Stimulated activated CD4-positive, alpha-beta T cell treated with anti-CD3 and anti-CD28 coated beads, Interleukin-2, amount 100 ng/mL, for 48 hours (primary cell): ENCODE measurements at regions not wholly inside any gene's neighbourhood (a gene's known extent, or its start where the extent isn't known, plus 50 kb on each side); places are given as distances from the start of the nearest gene placed in this dataset.
"Not testable (repeated sequence)": the region's sequence is repeated elsewhere in the genome, so short reads cannot be mapped to it uniquely, and the experiment has no call there.

Source experiments
- DNase-seq, 2 donors: peaks; one replicate each; pipeline ENCODE4 v3.0.0-alpha.2; 2020

- DNase-seq: no peak
These were observed 834.0 kb downstream of the CDH11 start for GRCh38 chr16:64287655-64288528.

- no peak for DNase-seq
These were observed 839.7 kb downstream of the CDH11 start for GRCh38 chr16:64282181-64282580.

- DNase-seq: no peak
These were observed 841.5 kb downstream of the CDH11 start for GRCh38 chr16:64280317-64280716.

- no peak for DNase-seq
These were observed 843.7 kb downstream of the CDH11 start for GRCh38 chr16:64278196-64278595.

GRCh38 chr16:64276646-64277045, 845.2 kb downstream of the CDH11 start:
- DNase-seq: no peak

- no peak for DNase-seq
These were observed 849.8 kb downstream of the CDH11 start for GRCh38 chr16:64272028-64272427.

GRCh38 chr16:64269756-64270155, 852.1 kb downstream of the CDH11 start:
- DNase-seq: no peak

GRCh38 chr16:64265756-64266155, 856.1 kb downstream of the CDH11 start:
- DNase-seq: no peak

- not testable (repeated sequence) for DNase-seq
These were observed 861.0 kb downstream of the CDH11 start for GRCh38 chr16:64260631-64261401.

- no peak for DNase-seq
These were observed 867.2 kb downstream of the CDH11 start for GRCh38 chr16:64254443-64255367.

- DNase-seq: no peak
These were observed 868.3 kb downstream of the CDH11 start for GRCh38 chr16:64253525-64253924.

- no peak for DNase-seq
These were observed 868.8 kb downstream of the CDH11 start for GRCh38 chr16:64253096-64253495.

- no peak for DNase-seq
These were observed 870.1 kb downstream of the CDH11 start for GRCh38 chr16:64251742-64252141.

- no peak for DNase-seq
These were observed 871.0 kb downstream of the CDH11 start for GRCh38 chr16:64250866-64251265.

- no peak for DNase-seq
These were observed 879.4 kb downstream of the CDH11 start for GRCh38 chr16:64242492-64242891.

GRCh38 chr16:64240586-64240985, 881.3 kb downstream of the CDH11 start:
- no peak for DNase-seq

- no peak for DNase-seq
These were observed 883.3 kb downstream of the CDH11 start for GRCh38 chr16:64238571-64238970.

GRCh38 chr16:64236316-64236715, 885.5 kb downstream of the CDH11 start:
- no peak for DNase-seq

GRCh38 chr16:64234200-64234599, 887.7 kb downstream of the CDH11 start:
- no peak for DNase-seq

GRCh38 chr16:64225696-64226095, 896.2 kb downstream of the CDH11 start:
- DNase-seq: no peak

- DNase-seq: no peak
These were observed 896.8 kb downstream of the CDH11 start for GRCh38 chr16:64225036-64225435.

- DNase-seq: no peak
These were observed 903.9 kb downstream of the CDH11 start for GRCh38 chr16:64217789-64218535.
